H54 (cell line): ENCODE measurements at regions not wholly inside any gene's neighbourhood (a gene's known extent, or its start where the extent isn't known, plus 50 kb on each side); places are given as distances from the start of the nearest gene placed in this dataset.
A peak's percentile ranks its signal among the peaks of the same experiment; 100 is the strongest.

Experiments
- DNase-seq: peaks from one replicate; pipeline ENCODE4 v3.0.0; 2011; ENCODE audit warnings: low spot score, mixed read lengths; ENCODE audit not compliant: insufficient read length
- FAIRE-seq: peaks from 3 replicates; lab custom pipeline; 2011; peaks lifted over from hg19 to GRCh38; lab: Jason Lieb, UNC
- POLR2A ChIP-seq: IDR thresholded peaks from 2 replicates; pipeline ENCODE4 v1.6.1; 2011; ENCODE audit warnings: low read depth, mild to moderate bottlenecking, low read length

DNA sequence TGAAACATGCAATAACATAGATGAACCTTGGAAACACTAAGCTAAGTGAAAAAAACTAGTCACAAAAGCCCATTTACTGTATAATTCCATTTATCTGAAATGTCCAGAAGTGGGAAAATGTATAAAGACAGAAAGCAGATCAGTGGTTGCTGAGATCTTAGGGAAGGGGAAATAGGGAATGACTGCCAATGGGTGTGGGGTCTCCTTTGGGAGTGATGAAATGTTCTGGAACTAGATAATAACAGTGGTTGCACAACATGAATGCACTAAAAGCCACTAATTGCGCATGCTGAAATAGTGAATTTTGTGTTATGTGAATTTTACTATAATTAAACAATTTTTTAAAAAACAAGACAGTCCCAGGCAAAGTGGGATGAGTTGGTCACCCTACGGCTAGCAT, 472.8 kb downstream of the CCDC171 start:
- DNase-seq (no peak), FAIRE-seq (no peak)
- TF ChIP-seq POLR2A = no peak

GRCh38 chr9:16026886-16027285, 474.0 kb downstream of the CCDC171 start:
- TF ChIP-seq POLR2A = no peak
- DNase-seq = no peak
- no peak for FAIRE-seq

DNA sequence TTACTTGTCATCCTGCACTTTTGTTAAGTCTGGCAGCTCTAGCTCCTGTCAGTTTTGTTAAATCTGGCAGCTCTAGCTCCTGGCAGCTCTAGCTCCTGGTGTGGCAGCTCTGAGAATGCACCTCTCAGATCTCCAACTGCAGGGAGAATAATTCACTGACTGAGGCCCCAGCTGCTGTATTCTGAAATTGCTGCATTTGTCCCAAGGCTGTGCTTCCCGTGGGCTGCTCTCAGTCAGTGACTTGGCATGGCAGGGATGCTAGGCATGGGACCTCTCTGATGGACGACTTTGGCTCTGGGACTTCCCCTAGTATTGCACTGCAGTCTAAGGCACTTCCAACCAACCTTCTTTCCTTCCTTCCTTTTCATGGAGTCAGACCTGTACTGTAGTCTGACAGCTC, 475.7 kb downstream of the CCDC171 start:
- no peak for DNase-seq
- TF ChIP-seq POLR2A = no peak
- FAIRE-seq = no peak

GRCh38 chr9:16029046-16029615, 476.3 kb downstream of the CCDC171 start:
- DNase-seq = no peak
- no peak for FAIRE-seq
- TF ChIP-seq POLR2A = no peak

DNA sequence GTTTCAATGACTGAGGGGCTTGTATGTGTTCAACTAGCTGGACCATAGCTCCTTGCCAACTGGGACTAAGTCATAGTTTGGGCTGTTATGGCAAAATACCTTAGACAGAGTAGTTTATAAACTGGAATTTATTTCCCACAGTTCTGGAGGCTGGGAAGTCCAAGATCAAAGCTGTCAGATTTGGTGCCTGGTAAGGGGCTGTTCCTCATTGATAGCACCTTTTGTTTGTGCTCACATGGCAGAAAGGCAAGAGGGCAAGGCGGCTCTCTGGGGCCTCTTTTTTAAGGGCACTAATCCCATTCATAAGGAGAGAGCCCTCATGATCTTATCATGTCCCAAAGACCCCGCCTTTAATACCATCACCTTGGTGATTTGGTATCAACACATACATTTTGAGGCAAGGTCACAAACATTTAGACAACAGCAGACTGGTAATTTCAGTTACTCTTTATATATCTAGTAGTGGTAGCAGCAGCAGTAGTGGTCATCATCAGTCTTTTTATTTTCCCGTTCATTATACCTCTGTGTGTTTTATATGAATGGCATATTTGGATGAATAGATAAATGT, 477.0 kb downstream of the CCDC171 start:
- no peak for FAIRE-seq
- TF ChIP-seq POLR2A = no peak
- no peak for DNase-seq

DNA sequence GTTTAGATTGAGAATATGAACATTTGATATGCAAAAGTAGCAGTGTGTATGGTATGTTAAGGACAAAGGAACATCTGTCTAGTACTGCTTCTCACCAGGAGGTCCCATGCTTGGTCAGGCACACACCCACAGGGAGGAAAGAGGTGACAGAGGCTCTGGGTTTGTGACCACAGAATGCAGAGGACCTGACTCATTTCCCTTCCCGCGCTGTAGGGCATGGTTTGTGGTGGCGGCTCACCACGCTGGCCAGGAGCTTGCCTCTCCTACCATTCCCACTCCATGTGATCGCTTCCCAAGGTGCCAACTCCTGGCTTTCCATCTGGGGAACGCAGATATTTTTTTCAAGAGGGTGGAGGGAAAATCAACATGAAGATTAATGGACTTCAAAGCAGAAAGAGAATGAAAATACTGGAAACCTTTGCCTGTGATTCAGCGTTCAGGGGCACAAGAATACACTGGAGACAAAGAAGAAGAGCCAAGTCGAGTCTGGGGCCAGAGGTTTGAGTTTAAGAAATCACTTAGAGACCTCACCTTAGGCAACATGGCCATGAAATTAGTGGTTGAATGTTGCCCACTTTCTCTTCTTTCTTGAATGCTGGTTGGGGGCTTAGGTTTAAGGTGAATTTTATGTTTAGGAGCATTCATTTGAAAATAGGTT, 477.8 kb downstream of the CCDC171 start:
- no peak for TF ChIP-seq POLR2A
- peak; percentile 99 for FAIRE-seq
- peak; percentile 59 for DNase-seq

GRCh38 chr9:16031486-16031885, 478.6 kb downstream of the CCDC171 start:
- DNase-seq = no peak
- FAIRE-seq = no peak
- no peak for TF ChIP-seq POLR2A

GRCh38 chr9:16031971-16032370, 479.1 kb downstream of the CCDC171 start:
- DNase-seq = peak; percentile 26
- peak; percentile 89 for FAIRE-seq
- TF ChIP-seq POLR2A = no peak

- DNase-seq (no peak), FAIRE-seq (peak; percentile 87)
- no peak for TF ChIP-seq POLR2A
These were observed 480.0 kb downstream of the CCDC171 start for GRCh38 chr9:16032799-16033198.

GRCh38 chr9:16033253-16033652, 480.4 kb downstream of the CCDC171 start:
- FAIRE-seq = no peak
- no peak for TF ChIP-seq POLR2A
- DNase-seq = no peak

- FAIRE-seq (no peak), DNase-seq (no peak)
- TF ChIP-seq POLR2A = no peak
These were observed 481.3 kb downstream of the CCDC171 start for GRCh38 chr9:16033921-16034691.

GRCh38 chr9:16039218-16039987, 486.6 kb downstream of the CCDC171 start:
- FAIRE-seq = peak; percentile 78
- no peak for TF ChIP-seq POLR2A
- DNase-seq = no peak

GRCh38 chr9:16039988-16040761, 487.3 kb downstream of the CCDC171 start:
- no peak for TF ChIP-seq POLR2A
- FAIRE-seq (no peak), DNase-seq (no peak)
